ENCODE measurements at regions not wholly inside any gene's neighbourhood (a gene's known extent, or its start where the extent isn't known, plus 50 kb on each side); places are given as distances from the start of the nearest gene placed in this dataset.

- Histone ChIP-seq H3K4me2 (ENCODE audit: low read length) (no peak overlapping the region), H3K36me3 (ENCODE audit: control insufficient read depth, low read length) (no peaks in the 10 kb centered on the region)
Observed at GRCh38 chr1:185427264-185427663, 110.2 kb upstream of the IVNS1ABP start.

GRCh38 chr1:185426848-185427247, 109.8 kb upstream of the IVNS1ABP start:
- TF ChIP-seq CTCF (IDR thresholded peaks at IDR 0.05; ENCODE audit: low read depth, low read length, poor library complexity, severe bottlenecking), result no peak
- no peak for TF ChIP-seq EZH2phosphoT487 (IDR thresholded peaks at IDR 0.05; ENCODE audit: borderline replicate concordance, low read length)
- Histone ChIP-seq H3K4me1 (ENCODE audit: control insufficient read depth, low read length) (no peaks in the 10 kb centered on the region), H3K79me2 (ENCODE audit: control insufficient read depth, low read length) (no peaks in the 10 kb centered on the region), H3K9me3 (ENCODE audit: control insufficient read depth, insufficient read depth, low read length) (no peaks in the 10 kb centered on the region), H3K4me3 (ENCODE audit: low read length) (no peak overlapping the region), H3K36me3 (ENCODE audit: control insufficient read depth, low read length) (no peaks in the 10 kb centered on the region), H3K9me2 (replicated peaks; ENCODE audit: control insufficient read depth, low read length) (no peaks in the 10 kb centered on the region), H3K27ac (ENCODE audit: low read depth, low read length) (no peak overlapping the region), H3K4me2 (ENCODE audit: low read length) (no peak overlapping the region), H3K27me3 (ENCODE audit: control insufficient read depth, low read length) (peaks cover under 1% of the 10 kb centered on the region; the same call in 1 of the 2 replicates), H4K20me1 (ENCODE audit: control insufficient read depth, insufficient read depth, low read depth, low read length) (no peaks in the 10 kb centered on the region), H3F3A (ENCODE audit: control insufficient read depth, insufficient read depth) (no peaks in the 10 kb centered on the region)

More at GRCh38 chr1:185427264-185427663, 110.2 kb upstream of the IVNS1ABP start:
- no peaks in the 10 kb centered on the region for H3K9me3 ChIP-seq (ENCODE audit: control insufficient read depth, insufficient read depth, low read length)
- no peak for TF ChIP-seq CTCF (IDR thresholded peaks at IDR 0.05; ENCODE audit: low read depth, low read length, poor library complexity, severe bottlenecking)
- TF ChIP-seq EZH2phosphoT487 (IDR thresholded peaks at IDR 0.05; ENCODE audit: borderline replicate concordance, low read length), result no peak
- no peaks in the 10 kb centered on the region for H3K79me2 ChIP-seq (ENCODE audit: control insufficient read depth, low read length)
- no peaks in the 10 kb centered on the region for H3K4me1 ChIP-seq (ENCODE audit: control insufficient read depth, low read length)
- no peak overlapping the region for H3K27ac ChIP-seq (ENCODE audit: low read depth, low read length)
- no peaks in the 10 kb centered on the region for H3F3A ChIP-seq (ENCODE audit: control insufficient read depth, insufficient read depth)
- H3K9me2 ChIP-seq (replicated peaks; ENCODE audit: control insufficient read depth, low read length), result no peaks in the 10 kb centered on the region
- no peaks in the 10 kb centered on the region for H4K20me1 ChIP-seq (ENCODE audit: control insufficient read depth, insufficient read depth, low read depth, low read length)
- H3K27me3 ChIP-seq (ENCODE audit: control insufficient read depth, low read length), result no peaks in the 10 kb centered on the region
- H3K4me3 ChIP-seq (ENCODE audit: low read length), result no peak overlapping the region

- H3K27ac ChIP-seq (ENCODE audit: low read depth, low read length), result no peak overlapping the region
- no peaks in the 10 kb centered on the region for H3K4me1 ChIP-seq (ENCODE audit: control insufficient read depth, low read length)
- H3K4me3 ChIP-seq (ENCODE audit: low read length), result no peak overlapping the region
- no peak for TF ChIP-seq EZH2phosphoT487 (IDR thresholded peaks at IDR 0.05; ENCODE audit: borderline replicate concordance, low read length)
- TF ChIP-seq CTCF (IDR thresholded peaks at IDR 0.05; ENCODE audit: low read depth, low read length, poor library complexity, severe bottlenecking), result no peak
- H4K20me1 ChIP-seq (ENCODE audit: control insufficient read depth, insufficient read depth, low read depth, low read length), result no peaks in the 10 kb centered on the region
- H3K9me2 ChIP-seq (replicated peaks; ENCODE audit: control insufficient read depth, low read length), result no peaks in the 10 kb centered on the region
- no peaks in the 10 kb centered on the region for H3F3A ChIP-seq (ENCODE audit: control insufficient read depth, insufficient read depth)
- no peaks in the 10 kb centered on the region for H3K79me2 ChIP-seq (ENCODE audit: control insufficient read depth, low read length)
- H3K36me3 ChIP-seq (ENCODE audit: control insufficient read depth, low read length), result no peaks in the 10 kb centered on the region
- no peak overlapping the region for H3K4me2 ChIP-seq (ENCODE audit: low read length)
- H3K9me3 ChIP-seq (ENCODE audit: control insufficient read depth, insufficient read depth, low read length), result no peaks in the 10 kb centered on the region
- peaks cover 2% of the 10 kb centered on the region; the same call in 1 of the 2 replicates for H3K27me3 ChIP-seq (ENCODE audit: control insufficient read depth, low read length)
Observed at GRCh38 chr1:185425163-185425562, 108.1 kb upstream of the IVNS1ABP start.
